Mesothelial cell of epicardium (in vitro differentiated cells): ENCODE measurements at regions not wholly inside any gene's neighbourhood (a gene's known extent, or its start where the extent isn't known, plus 50 kb on each side); places are given as distances from the start of the nearest gene placed in this dataset.

Experiments
- DNase-seq, 2 experiments: peaks; one replicate each; pipeline ENCODE4 v3.0.0; 2021; ENCODE audit warnings: low spot score in 2 of 2; ENCODE audit not compliant: unreplicated experiment in 2 of 2
- H3K27ac Mint-ChIP-seq: 2 replicates; pipeline ENCODE4 v1.8.0; 2021; ENCODE audit warnings: mixed read lengths
- H3K27me3 Mint-ChIP-seq: 2 replicates; pipeline ENCODE4 v1.8.0; 2021; ENCODE audit warnings: low read depth, mixed read lengths
- H3K36me3 Mint-ChIP-seq: 2 replicates; pipeline ENCODE4 v1.8.0; 2021; ENCODE audit warnings: mixed read lengths
- H3K4me1 Mint-ChIP-seq: 2 replicates; pipeline ENCODE4 v1.8.0; 2021; ENCODE audit warnings: mixed read lengths
- H3K4me3 Mint-ChIP-seq: 2 replicates; pipeline ENCODE4 v1.8.0; 2021; ENCODE audit warnings: mild to moderate bottlenecking, moderate library complexity, mixed read lengths
- H3K9me3 Mint-ChIP-seq: 2 replicates; pipeline ENCODE4 v1.8.0; 2021; ENCODE audit warnings: mixed read lengths
- TF ChIP-seq, protein P1 (sequence below): fragments of 200-600 bp; sonication (generic); IDR thresholded peaks from one replicate; pipeline ENCODE4 v1.5.0; 2021; ENCODE audit warnings: antibody characterized with exemption; ENCODE audit not compliant: unreplicated experiment

DNA sequence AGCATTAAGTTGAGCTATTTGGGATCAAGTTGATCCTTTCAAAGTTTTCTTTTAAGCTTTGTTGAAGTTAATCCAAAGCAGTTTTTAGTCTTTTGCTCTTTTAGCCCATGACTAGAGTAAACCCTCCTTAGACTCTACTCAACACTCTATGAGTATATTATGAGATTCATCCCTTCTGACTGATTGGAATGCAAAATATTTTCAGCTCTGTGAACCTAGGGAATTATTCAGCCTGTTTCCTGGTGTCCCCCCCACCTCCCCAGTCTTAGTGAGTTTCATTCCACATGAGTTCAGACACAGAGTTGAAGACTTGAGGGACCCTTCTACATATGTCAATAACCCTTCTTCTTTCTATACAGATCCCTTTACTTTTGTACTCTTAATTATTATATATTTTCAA, 413.7 kb downstream of the RFPL4B start:
- no peak overlapping the region for H3K4me3 Mint-ChIP-seq
- H3K27ac Mint-ChIP-seq, result no peak overlapping the region
- H3K4me1 Mint-ChIP-seq, result no peaks in the 10 kb centered on the region
- H3K27me3 Mint-ChIP-seq, result no peaks in the 10 kb centered on the region
- TF ChIP-seq, protein P1, sequence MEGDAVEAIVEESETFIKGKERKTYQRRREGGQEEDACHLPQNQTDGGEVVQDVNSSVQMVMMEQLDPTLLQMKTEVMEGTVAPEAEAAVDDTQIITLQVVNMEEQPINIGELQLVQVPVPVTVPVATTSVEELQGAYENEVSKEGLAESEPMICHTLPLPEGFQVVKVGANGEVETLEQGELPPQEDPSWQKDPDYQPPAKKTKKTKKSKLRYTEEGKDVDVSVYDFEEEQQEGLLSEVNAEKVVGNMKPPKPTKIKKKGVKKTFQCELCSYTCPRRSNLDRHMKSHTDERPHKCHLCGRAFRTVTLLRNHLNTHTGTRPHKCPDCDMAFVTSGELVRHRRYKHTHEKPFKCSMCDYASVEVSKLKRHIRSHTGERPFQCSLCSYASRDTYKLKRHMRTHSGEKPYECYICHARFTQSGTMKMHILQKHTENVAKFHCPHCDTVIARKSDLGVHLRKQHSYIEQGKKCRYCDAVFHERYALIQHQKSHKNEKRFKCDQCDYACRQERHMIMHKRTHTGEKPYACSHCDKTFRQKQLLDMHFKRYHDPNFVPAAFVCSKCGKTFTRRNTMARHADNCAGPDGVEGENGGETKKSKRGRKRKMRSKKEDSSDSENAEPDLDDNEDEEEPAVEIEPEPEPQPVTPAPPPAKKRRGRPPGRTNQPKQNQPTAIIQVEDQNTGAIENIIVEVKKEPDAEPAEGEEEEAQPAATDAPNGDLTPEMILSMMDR, result no peak
- H3K9me3 Mint-ChIP-seq, result peaks cover 28% of the 10 kb centered on the region
- H3K36me3 Mint-ChIP-seq, result peaks cover 4% of the 10 kb centered on the region
- DNase-seq, result no peak

DNA sequence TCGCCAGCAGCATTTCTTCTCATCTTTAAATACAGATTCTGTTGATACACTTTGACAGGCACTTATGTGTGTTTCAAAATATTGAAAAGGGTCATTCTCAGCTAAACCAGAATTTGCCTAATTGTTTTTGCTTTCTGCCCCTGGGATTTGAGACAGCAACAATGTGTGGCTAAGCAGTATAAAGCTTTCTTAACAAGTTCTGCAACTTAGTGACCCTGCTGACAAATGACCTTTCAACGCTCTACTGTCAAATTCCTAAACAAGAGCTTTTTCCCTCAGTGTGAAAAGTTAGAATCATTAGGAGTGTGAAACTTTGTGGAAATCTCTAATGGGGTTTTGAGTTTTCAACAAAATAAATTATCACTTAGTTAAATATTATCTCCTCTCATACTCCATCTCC, 414.6 kb downstream of the RFPL4B start:
- no peaks in the 10 kb centered on the region for H3K27me3 Mint-ChIP-seq
- peaks cover 25% of the 10 kb centered on the region for H3K9me3 Mint-ChIP-seq
- DNase-seq, result no peak
- H3K36me3 Mint-ChIP-seq, result peaks cover 4% of the 10 kb centered on the region
- no peak overlapping the region for H3K4me3 Mint-ChIP-seq
- no peak overlapping the region for H3K27ac Mint-ChIP-seq
- TF ChIP-seq, protein P1, result no peak
- H3K4me1 Mint-ChIP-seq, result no peaks in the 10 kb centered on the region

DNA sequence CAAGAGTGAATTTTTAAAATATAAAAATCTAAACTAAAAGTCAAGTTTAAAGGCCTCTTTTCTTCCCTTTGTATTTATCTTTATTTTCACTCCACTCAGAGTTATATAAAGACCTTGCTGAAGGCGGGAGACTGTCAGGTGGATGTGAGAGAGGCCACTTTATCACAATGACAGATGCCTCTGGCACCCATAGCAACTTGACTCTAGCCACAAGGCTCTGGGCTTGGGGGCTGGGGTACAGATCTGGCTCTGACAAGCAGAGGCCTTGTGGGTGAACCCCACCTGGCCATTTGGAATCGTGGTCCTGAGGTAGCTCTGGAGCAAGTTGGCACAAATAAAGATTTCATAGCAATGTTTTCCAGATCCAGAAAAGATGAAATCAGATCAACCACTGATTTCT, 417.2 kb downstream of the RFPL4B start:
- no peaks in the 10 kb centered on the region for H3K27me3 Mint-ChIP-seq
- TF ChIP-seq, protein P1, result no peak

DNA sequence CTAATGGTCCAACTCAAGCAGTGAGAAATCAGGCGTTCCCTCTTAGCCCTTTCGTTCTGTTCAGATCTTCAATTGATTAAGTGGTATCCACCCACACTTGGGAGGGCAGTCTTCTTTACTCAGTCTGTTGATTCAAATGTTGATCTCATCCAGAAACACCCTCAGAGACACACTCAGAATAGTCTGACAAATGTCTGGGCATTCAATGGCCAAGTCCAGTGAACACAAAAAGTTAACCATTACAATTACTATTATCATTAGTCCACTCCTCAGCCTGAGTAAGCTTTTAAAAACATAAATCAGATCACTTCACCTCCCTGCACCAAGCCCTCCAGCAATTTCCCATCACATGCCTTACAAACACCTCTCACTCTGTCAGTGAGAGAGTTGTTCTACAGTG, 423.2 kb downstream of the RFPL4B start:
- no peak for DNase-seq

More for the DNA sequence above, 417.2 kb downstream of the RFPL4B start:
- H3K4me3 Mint-ChIP-seq, result no peak overlapping the region
- H3K36me3 Mint-ChIP-seq, result peaks cover 13% of the 10 kb centered on the region
- DNase-seq, result no peak
- no peaks in the 10 kb centered on the region for H3K4me1 Mint-ChIP-seq
- H3K27ac Mint-ChIP-seq, result no peak overlapping the region
- peaks cover 37% of the 10 kb centered on the region for H3K9me3 Mint-ChIP-seq

DNA sequence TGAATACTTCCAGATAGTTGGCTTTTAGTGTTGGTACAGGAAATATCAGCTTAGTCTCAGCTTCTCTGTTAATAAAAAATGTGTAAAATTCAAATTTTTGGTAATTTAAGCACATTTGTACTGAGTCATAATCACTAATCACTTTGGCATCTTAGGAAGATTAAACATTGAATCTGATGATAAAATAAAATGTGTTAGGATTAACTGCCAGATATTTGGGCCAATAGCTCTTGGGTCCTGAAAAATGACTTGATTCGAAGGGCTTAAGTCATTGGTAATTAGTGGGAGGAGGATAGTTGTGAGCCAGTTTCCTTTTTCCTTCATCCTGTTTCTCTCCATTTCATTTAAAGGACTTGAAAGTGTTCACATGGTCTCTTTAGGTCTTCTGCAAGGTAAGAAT, 426.1 kb downstream of the RFPL4B start:
- Mint-ChIP-seq H3K9me3 (peaks cover 18% of the 10 kb centered on the region), H3K27ac (no peak overlapping the region), H3K36me3 (peaks cover 6% of the 10 kb centered on the region), H3K27me3 (no peaks in the 10 kb centered on the region), H3K4me3 (no peak overlapping the region), H3K4me1 (peaks cover 19% of the 10 kb centered on the region)
- DNase-seq, result no peak
- TF ChIP-seq, protein P1, result no peak

More for the DNA sequence above, 423.2 kb downstream of the RFPL4B start:
- no peak overlapping the region for H3K4me3 Mint-ChIP-seq
- TF ChIP-seq, protein P1, result no peak
- H3K9me3 Mint-ChIP-seq, result peaks cover 33% of the 10 kb centered on the region
- H3K27me3 Mint-ChIP-seq, result no peaks in the 10 kb centered on the region
- H3K4me1 Mint-ChIP-seq, result peaks cover 19% of the 10 kb centered on the region
- no peak overlapping the region for H3K27ac Mint-ChIP-seq
- peaks cover 9% of the 10 kb centered on the region for H3K36me3 Mint-ChIP-seq

DNA sequence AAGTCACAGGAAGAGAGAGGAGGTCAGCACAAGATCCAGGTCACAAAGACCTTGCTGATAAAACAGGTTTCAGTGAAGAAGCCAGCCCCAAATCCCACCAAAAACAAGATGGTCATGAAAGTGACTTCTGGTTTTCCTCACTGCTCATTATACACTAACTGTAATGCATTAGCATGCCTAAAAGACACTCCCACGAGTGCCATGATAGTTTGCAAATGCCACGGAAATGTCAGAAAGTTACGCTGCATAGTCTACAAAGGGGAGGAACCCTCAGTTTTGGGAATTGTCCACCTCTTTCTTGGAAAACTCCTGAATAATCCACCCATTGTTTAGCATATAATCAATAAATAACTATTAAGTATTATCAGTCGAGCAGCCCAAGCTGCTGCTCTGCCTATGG, 427.2 kb downstream of the RFPL4B start:
- Mint-ChIP-seq H3K27ac (no peak overlapping the region), H3K9me3 (peaks cover 10% of the 10 kb centered on the region), H3K36me3 (no peaks in the 10 kb centered on the region), H3K4me3 (no peak overlapping the region), H3K27me3 (no peaks in the 10 kb centered on the region), H3K4me1 (peaks cover 20% of the 10 kb centered on the region)
- no peak for DNase-seq
- TF ChIP-seq, protein P1, result no peak
